Hypothalamus (tissue), 51 donors: ENCODE measurements at regions not wholly inside any gene's neighbourhood (a gene's known extent, or its start where the extent isn't known, plus 50 kb on each side); places are given as distances from the start of the nearest gene placed in this dataset.
"Not testable (repeated sequence)": the region's sequence is repeated elsewhere in the genome, so short reads cannot be mapped to it uniquely, and the experiment has no call there.

Experiments used
- DNase-seq, 51 donors: peaks; one replicate each; lab custom pipeline; 2025; lab: John Stamatoyannopoulos, UW

DNA sequence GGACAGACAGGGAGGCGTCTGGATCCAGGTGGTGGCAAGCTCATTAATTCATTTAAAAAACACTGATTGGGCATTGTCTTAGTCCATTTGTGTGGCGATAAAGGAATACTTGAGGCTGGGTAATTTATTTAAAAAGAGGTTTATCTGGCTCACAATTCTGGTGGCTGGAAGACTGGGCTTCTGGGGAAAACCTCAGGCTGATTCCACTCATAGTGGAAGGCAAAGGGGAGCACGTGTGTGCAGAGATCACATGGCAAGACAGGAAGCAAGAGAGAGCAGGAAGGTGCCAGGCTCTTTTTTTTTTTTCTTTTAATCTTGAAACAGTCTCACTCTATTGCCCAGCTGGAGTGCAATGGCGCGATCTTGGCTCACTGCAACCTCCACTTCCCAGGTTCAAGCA lies 100.2 kb upstream of the METTL14 start:
- DNase-seq: no peak

DNA sequence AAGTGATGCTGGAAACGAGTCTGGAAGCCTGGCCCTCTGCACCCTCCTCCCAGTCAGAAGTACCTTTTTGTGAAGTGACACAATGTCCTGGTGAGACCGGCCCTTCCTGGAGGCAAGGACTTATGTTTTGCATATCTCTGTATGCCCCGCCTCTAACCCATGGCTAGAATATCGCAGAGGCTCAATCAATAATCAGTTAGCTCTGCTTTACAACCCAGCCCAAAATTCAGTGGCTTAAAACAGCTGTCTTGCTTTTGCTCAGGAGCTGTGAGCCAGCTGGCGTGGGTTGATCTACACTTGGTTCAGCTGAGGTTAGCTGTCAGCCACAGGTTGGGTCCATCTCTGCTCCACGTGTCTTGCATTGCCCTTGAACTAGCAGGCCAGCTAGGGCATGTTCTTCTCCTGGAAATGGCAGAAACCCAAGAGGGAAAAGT lies 98.8 kb upstream of the METTL14 start:
- DNase-seq: no peak

DNA sequence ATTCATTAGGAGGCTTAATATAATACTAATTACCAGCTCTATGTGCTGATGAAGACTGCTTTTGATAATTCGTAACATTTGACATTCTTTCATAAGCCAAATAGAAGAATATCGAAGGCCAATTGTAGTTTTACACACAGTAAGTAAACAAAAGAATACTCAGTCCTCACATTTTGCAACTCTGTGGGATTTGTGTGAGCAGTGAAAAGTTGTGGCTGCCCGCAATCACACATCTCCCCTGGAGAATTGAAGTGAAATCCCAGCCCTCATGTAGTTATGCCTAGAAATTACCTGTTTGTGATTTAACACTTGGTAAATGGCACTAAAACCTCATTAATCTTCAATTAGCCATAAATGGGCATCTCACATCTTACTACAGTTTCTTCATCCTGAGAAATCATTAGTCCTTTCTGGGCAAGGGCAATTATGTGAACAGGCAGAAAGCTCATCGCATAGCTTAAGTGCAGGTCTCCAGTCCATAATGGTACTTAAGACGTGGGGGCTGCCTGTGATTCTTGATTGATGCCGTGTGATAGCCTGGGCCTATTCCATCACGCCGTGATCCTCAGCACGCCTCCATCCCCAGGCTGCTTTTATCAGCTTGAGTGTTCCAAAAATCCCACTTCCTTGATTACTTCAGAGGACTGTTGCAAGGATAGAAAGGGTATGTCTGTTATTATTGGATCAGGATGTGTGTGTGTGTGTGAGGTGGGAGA lies 97.9 kb upstream of the METTL14 start:
- no peak for DNase-seq

- DNase-seq: no peak
These were observed 97.2 kb upstream of the METTL14 start for GRCh38 chr4:118587946-118588345.

DNA sequence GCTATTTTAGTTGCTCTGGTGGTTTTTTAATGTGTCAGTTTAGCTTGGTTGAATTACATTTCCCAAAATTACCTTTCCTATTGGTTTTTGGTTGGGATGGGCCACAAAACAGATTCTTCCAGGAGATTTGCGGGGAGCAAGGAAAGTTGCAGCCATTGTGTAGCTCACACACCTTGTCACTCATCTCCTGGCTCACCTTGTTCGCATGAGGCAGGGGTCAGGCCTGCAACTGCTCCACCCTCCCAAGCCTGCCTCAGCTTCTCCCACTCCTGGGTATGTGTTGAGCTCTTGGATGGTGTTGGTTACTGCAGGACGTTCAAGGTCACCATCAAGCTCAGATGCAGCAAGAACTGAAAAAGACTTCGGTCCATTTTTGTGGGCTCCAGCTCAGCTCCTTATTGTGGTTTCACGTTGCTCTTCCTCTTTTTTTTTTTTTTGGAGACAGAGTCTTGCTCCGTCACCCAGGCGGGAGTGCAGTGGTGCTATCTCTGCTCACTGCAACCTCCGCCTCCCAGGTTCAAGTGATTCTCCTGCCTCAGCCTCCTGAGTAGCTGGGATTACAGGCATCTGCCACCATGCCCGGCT lies 95.6 kb upstream of the METTL14 start:
- DNase-seq: no peak

DNA sequence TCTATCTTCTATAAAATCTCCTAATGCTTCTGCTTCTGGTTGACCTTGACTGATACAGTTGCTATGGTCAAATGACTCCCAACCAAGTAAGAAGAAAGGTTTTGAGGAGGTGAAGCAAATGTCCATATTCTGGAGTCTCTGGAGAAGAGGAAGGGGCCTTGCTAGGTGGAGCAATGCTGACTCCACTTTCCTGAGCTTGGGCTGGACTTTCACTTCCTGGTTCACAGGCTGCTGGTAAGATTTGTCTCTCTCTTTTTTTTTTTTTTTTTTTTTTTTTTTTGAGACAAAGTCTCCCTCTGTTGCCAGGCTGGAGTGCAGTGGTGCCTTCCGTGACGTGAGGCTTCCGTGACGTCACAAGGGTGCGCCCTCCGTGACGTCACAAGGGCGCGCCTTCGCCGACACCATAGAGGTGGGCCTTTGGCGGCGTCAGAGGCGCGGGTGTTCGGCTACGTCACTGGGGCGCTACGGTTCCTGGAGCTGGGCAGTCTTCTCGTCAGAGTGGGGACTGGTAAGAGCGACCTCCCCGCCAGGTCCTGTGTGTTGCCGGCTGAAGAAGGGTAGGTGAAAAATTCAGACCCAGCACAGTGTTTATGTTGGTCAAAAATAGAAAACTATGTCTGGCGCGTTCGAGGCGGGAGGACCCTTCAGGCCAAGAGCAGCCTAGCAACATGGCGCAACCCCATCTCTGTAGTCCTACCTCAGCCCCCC lies 93.7 kb upstream of the METTL14 start:
- peak in 50 of 51 donors; percentile 10 to 90 (median 80) for DNase-seq

- DNase-seq: not testable (repeated sequence)
These were observed 92.9 kb upstream of the METTL14 start for GRCh38 chr4:118592289-118592688.

- not testable (repeated sequence) for DNase-seq
These were observed 89.3 kb upstream of the METTL14 start for GRCh38 chr4:118595883-118596282.

GRCh38 chr4:118625097-118625496 lies 60.1 kb upstream of the METTL14 start:
- not testable (repeated sequence) for DNase-seq

GRCh38 chr4:118629697-118630096 lies 55.5 kb upstream of the METTL14 start:
- DNase-seq: not testable (repeated sequence)

GRCh38 chr4:118630897-118631296 lies 54.3 kb upstream of the METTL14 start:
- not testable (repeated sequence) for DNase-seq

DNA sequence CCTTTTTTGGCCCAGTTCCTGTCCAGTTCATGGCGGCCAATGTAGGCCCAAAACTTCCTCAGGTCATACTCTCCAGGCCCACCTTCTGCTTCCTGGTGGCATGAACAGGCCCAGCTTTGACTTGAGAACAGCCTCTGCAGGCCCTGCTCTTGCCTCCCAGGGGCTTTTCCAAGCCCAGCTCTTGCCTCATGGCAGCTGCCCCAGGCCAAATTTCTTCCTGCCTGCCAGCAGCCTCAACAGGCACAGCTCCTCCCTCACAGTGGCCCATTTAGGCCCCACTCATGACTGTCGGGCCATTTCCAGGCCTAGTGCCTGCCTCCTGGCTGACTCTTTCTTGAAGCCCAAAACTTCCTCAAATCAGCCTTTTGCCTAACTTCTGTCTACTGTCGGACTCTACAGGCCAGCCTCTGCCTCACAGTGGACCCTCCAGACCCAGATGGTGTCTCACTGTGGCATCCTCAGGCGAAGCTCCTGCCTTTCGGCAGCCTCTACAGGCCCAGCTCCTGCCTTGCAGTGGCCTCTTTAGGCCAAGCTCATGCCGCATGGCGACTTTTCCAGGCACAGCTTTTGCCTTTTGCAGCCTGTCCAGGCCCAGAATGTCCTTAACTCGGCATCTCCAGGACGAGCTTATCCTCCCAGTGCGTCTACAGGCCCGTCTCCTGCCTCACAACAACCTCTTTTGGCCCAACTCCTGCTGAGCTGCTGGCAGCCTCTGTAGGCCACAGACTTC lies 53.7 kb upstream of the METTL14 start:
- not testable (repeated sequence) for DNase-seq

GRCh38 chr4:118633476-118633875 lies 51.7 kb upstream of the METTL14 start:
- not testable (repeated sequence) for DNase-seq

DNA sequence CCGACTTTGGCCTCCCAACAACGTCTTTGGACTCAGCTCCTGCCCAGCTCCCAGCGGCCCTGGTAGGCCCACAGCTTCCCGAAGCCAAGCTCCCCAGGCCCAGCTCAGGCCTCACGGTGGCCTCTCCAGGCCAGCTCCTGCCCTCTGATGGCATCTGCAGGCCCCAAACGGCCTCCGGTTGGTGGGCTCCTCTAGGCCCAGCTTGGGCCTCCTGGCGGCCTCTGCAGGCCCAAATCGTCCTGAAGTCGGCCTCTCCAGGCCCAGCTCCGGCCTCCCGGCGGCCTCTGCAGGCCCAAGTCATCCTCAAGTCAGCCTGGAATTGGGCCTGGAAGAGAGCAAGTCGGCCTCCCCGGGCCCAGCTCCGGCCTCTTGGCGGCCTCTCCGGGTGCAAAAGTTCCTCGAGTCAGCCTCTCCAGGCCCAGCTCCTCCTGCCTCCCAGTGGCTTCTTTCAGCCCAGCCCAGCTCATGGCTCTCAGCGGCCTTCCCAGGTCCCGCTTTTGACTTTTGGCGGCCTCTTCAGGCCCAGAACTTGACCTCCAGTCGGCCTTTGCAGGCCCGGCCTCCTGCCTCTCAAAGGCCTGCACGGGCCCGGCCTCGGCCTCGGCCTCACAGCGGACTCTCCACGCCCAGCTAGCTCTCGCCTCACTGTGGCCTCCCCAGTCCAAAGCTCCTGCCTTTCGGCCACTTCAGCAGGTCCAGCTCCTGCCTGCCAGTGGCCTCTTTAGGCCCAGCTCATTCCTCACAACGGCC lies 50.9 kb upstream of the METTL14 start:
- not testable (repeated sequence) for DNase-seq
